Mesothelial cell of epicardium (in vitro differentiated cells): ENCODE measurements at regions not wholly inside any gene's neighbourhood (a gene's known extent, or its start where the extent isn't known, plus 50 kb on each side); places are given as distances from the start of the nearest gene placed in this dataset.

Experiments
- DNase-seq, 2 experiments: peaks; one replicate each; pipeline ENCODE4 v3.0.0; 2021; ENCODE audit warnings: low spot score in 2 of 2; ENCODE audit not compliant: unreplicated experiment in 2 of 2
- H3K27ac Mint-ChIP-seq: 2 replicates; pipeline ENCODE4 v1.8.0; 2021; ENCODE audit warnings: mixed read lengths
- H3K27me3 Mint-ChIP-seq: 2 replicates; pipeline ENCODE4 v1.8.0; 2021; ENCODE audit warnings: low read depth, mixed read lengths
- H3K36me3 Mint-ChIP-seq: 2 replicates; pipeline ENCODE4 v1.8.0; 2021; ENCODE audit warnings: mixed read lengths
- H3K4me1 Mint-ChIP-seq: 2 replicates; pipeline ENCODE4 v1.8.0; 2021; ENCODE audit warnings: mixed read lengths
- H3K4me3 Mint-ChIP-seq: 2 replicates; pipeline ENCODE4 v1.8.0; 2021; ENCODE audit warnings: mild to moderate bottlenecking, moderate library complexity, mixed read lengths
- H3K9me3 Mint-ChIP-seq: 2 replicates; pipeline ENCODE4 v1.8.0; 2021; ENCODE audit warnings: mixed read lengths
- CTCF ChIP-seq: fragments of 200-600 bp; sonication (generic); IDR thresholded peaks from one replicate; pipeline ENCODE4 v1.5.0; 2021; ENCODE audit warnings: antibody characterized with exemption; ENCODE audit not compliant: unreplicated experiment

- Mint-ChIP-seq H3K27me3 (peaks cover 34% of the 10 kb centered on the region), H3K9me3 (peaks cover 5% of the 10 kb centered on the region), H3K4me1 (no peaks in the 10 kb centered on the region), H3K27ac (no peak overlapping the region), H3K4me3 (no peak overlapping the region), H3K36me3 (no peaks in the 10 kb centered on the region)
- TF ChIP-seq CTCF = no peak
- peak in 1 of 2 experiments; percentile 37 for DNase-seq
These were observed 220.7 kb downstream of the NDUFA10 start for GRCh38 chr2:239804161-239805042.

- no peak overlapping the region for H3K4me3 Mint-ChIP-seq
- H3K9me3 Mint-ChIP-seq = peaks cover 5% of the 10 kb centered on the region
- DNase-seq = peak in 1 of 2 experiments; percentile 25
- no peaks in the 10 kb centered on the region for H3K36me3 Mint-ChIP-seq
- H3K27ac Mint-ChIP-seq = no peak overlapping the region
- H3K27me3 Mint-ChIP-seq = peaks cover 31% of the 10 kb centered on the region
- TF ChIP-seq CTCF = no peak
- no peaks in the 10 kb centered on the region for H3K4me1 Mint-ChIP-seq
These were observed 221.4 kb downstream of the NDUFA10 start for GRCh38 chr2:239803766-239804115.

GRCh38 chr2:239803102-239803765 is 221.9 kb downstream of the NDUFA10 start:
- Mint-ChIP-seq H3K27ac (no peak overlapping the region), H3K27me3 (peaks cover 29% of the 10 kb centered on the region)

GRCh38 chr2:239802185-239802649 is 222.9 kb downstream of the NDUFA10 start:
- no peak for TF ChIP-seq CTCF
- H3K27ac Mint-ChIP-seq = no peak overlapping the region
- H3K27me3 Mint-ChIP-seq = peaks cover 21% of the 10 kb centered on the region
- H3K4me1 Mint-ChIP-seq = no peaks in the 10 kb centered on the region
- DNase-seq = peak in 1 of 2 experiments; percentile 34
- H3K36me3 Mint-ChIP-seq = no peaks in the 10 kb centered on the region
- no peak overlapping the region for H3K4me3 Mint-ChIP-seq
- H3K9me3 Mint-ChIP-seq = peaks cover 9% of the 10 kb centered on the region

More at GRCh38 chr2:239803102-239803765, 221.9 kb downstream of the NDUFA10 start:
- H3K4me1 Mint-ChIP-seq = no peaks in the 10 kb centered on the region
- no peak for TF ChIP-seq CTCF
- peaks cover 5% of the 10 kb centered on the region for H3K9me3 Mint-ChIP-seq
- no peak overlapping the region for H3K4me3 Mint-ChIP-seq
- H3K36me3 Mint-ChIP-seq = no peaks in the 10 kb centered on the region
- peak in 1 of 2 experiments; percentile 22 for DNase-seq

- Mint-ChIP-seq H3K4me3 (no peak overlapping the region), H3K9me3 (peaks cover 13% of the 10 kb centered on the region), H3K27me3 (peaks cover 22% of the 10 kb centered on the region), H3K4me1 (no peaks in the 10 kb centered on the region), H3K27ac (no peak overlapping the region), H3K36me3 (no peaks in the 10 kb centered on the region)
- peak in 1 of 2 experiments; percentile 21 for DNase-seq
- TF ChIP-seq CTCF = no peak
These were observed 223.5 kb downstream of the NDUFA10 start for GRCh38 chr2:239801404-239802184.
